GM19324 (cell line): ENCODE measurements at regions not wholly inside any gene's neighbourhood (a gene's known extent, or its start where the extent isn't known, plus 50 kb on each side); places are given as distances from the start of the nearest gene placed in this dataset.
"Not testable (repeated sequence)": the region's sequence is repeated elsewhere in the genome, so short reads cannot be mapped to it uniquely, and the experiment has no call there.

Source experiments
- ATAC-seq: cut with Tn5 transposase; IDR thresholded peaks from one replicate; pipeline ENCODE4 v1.9.1; 2021; ENCODE audit warnings: mild to moderate bottlenecking, moderate library complexity; ENCODE audit not compliant: unreplicated experiment, low FRiP score

DNA sequence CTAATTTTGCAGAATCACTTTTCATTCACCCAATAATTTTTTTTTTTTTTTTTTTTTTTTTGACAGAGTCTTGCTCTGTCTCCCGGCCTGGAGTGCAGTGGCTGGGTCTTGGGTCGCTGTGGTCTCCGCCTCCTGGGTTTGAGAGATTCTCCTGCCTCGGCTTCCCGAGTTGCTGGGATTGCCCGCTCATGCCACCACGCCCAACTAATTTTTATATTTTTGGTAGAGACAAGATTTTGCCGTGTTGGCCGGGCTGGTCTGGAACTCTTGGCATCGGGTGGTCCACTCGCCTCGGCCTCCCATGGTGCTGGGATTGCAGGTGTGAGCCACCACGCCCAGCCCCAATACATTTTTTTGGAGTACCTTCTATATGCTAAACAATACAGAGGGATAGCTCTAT, 1120.0 kb upstream of the ATXN8OS start:
- ATAC-seq = no peak

GRCh38 chr13:68984688-68985319, 1122.8 kb upstream of the ATXN8OS start:
- ATAC-seq = no peak

- ATAC-seq = no peak
These were observed 1124.5 kb upstream of the ATXN8OS start for GRCh38 chr13:68982961-68983619.

GRCh38 chr13:68976287-68976686, 1131.3 kb upstream of the ATXN8OS start:
- no peak for ATAC-seq

DNA sequence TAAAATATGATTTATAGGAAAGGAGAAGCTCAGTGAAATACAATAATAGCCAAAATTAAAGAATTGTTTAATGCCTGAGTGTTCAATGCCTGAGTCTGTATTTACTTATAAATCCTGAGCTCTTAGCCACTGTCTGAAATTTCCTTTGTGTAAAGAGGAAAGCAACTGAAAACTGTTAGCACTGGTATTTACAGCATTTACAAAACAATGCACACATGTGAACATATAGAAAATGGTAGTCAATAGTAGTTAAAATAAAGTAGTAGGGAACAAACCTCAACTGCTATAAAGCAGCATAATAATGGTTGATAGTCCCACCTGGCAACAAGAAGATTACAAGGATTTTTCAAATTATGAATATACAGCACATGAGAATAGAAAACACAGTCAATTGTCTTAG, 1137.1 kb upstream of the ATXN8OS start:
- no peak for ATAC-seq

DNA sequence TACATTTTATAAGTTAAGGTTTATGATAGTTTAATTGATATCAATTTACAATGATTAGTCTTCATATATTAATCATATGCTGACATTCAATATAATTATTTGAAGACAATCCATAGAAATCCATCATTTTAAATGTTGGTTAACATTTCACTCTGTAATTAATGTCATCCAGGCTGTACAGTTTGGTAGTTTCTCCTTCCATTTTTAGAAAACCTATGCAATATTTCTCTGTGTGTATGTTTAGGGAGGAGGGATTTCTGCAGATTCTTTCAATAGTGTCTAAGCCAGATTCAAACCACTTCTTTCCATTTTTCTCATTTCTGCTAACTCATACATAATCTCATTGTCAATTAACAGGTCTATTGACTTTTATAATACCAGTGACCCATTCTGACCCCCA, 1159.0 kb upstream of the ATXN8OS start:
- no peak for ATAC-seq

GRCh38 chr13:68944272-68944671, 1163.4 kb upstream of the ATXN8OS start:
- ATAC-seq = no peak

DNA sequence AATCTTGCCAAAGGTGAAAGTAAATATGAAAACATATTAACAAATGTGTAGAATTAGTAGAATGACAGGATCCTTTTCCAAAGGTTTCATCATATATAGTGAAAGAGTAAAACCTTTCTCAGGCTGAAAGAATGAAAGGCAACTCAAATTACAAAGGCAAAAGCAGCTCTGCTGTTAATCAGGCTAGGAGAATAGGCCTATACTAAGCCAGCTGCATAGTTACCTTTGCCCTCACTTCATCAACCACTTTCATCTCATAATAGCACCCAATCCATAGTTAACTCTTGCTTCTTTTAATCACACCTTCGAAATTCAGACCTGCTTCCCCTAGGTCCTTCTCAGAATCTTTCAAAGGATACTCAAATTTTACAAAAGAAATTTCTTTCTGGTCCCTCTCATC, 1167.6 kb upstream of the ATXN8OS start:
- no peak for ATAC-seq

DNA sequence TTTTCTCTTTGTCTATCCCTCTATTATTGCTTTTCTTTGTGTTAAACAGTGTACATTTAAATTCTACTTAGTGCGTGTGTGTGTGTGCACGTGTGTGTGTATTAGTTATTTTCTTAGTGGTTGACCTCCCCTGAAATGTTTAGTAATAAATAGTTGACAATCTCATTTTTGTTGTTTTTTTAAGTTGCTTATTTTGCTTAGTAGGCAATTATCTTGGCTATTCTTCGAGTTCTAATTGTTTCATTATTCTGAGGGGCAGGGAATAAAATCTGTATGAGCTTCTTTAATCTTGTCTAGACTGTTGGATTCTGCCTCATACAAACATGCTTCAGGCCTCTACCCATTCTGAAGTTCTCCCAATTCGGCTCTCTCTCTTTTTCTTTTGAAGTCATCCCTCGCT, 1169.0 kb upstream of the ATXN8OS start:
- no peak for ATAC-seq

DNA sequence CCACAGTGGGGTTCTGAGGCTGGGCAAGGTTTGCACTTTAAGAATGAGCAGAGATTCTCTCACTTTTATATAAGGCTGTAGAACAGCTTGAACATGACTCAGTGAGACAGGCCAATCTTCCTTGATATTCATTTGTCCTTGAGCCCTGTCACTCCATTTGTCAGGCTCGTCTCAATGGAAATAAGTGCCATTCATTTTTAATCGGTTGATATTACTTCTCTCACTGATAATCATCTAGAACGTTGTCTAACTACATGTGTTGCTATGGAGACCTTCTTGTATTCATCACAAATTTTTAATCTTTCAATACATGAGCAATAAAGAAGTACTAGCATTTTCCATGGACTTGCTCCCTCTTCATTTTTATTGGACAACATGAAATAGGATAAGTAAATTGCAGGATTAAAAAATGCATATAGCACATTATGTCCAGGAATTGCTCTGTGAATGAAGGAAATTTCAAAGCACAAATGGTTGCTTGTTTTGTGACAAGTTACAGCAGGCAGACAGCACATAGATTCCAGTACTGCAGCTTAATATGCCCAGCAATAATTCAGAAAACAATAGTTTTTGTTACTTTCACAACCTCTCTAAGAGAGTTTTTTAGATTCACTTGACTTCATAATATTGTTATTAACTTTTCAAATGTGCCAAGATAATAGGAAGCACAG, 1178.4 kb upstream of the ATXN8OS start:
- ATAC-seq = no peak

- no peak for ATAC-seq
These were observed 1180.1 kb upstream of the ATXN8OS start for GRCh38 chr13:68927387-68928026.

- no peak for ATAC-seq
These were observed 1183.6 kb upstream of the ATXN8OS start for GRCh38 chr13:68923995-68924394.

DNA sequence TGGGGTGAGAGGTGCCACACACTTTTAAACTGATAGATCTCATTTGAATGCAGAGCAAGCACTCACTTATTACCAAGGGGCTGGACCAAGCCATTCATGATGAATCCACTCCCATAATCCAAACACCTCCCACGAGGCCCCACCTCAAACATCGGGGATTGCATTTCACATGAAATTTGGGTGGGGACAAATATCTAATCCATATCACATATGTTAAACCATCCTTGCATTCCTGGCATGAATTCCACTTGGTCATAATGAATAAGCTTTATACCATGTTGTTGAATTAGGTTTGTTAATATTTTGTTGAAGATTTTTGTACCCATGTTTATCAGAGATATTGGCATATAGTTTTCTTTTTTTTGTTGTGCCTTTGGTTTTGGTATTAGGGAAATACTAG, 1198.7 kb upstream of the ATXN8OS start:
- ATAC-seq = no peak

DNA sequence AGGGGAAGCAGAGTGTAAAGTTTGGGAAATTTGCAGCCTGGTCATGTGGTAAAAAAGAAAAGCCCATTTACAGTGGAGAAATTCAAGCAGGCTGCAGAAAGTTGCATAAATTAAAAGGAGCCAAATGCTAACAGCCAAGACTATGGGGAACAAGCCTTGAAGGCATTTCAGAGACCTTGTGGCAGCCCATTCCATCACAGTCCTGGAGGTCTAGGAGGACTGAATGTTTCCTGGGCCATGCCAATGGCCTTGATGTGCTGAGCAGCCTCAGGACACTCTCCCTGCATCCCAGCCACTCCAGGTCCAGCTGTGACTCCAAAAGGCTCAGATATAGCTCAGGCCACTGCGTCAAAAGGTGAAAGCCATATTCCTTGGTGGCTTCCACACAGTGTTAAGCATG, 1202.4 kb upstream of the ATXN8OS start:
- ATAC-seq = no peak

GRCh38 chr13:68897331-68897928, 1210.2 kb upstream of the ATXN8OS start:
- no peak for ATAC-seq

GRCh38 chr13:68895696-68896095, 1211.9 kb upstream of the ATXN8OS start:
- ATAC-seq = no peak

DNA sequence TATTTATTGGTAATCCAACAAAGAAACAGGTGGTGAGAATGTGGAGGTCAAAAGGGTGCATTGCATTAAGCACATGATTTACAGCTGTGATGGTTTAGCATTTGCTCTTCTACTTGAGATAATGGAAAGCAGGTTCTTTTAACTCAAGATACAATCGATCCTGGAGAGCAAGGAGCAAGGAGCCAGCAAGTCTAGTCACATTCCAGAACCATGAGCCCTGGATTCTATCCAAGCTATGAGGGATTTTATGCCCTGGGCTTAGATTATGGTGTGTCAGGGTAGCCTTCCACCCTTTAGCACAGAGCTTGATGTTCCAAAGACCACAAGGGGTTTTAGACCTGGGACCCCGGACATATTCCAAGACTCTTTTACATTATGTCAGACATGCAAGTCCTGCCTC, 1213.9 kb upstream of the ATXN8OS start:
- ATAC-seq = not testable (repeated sequence)

DNA sequence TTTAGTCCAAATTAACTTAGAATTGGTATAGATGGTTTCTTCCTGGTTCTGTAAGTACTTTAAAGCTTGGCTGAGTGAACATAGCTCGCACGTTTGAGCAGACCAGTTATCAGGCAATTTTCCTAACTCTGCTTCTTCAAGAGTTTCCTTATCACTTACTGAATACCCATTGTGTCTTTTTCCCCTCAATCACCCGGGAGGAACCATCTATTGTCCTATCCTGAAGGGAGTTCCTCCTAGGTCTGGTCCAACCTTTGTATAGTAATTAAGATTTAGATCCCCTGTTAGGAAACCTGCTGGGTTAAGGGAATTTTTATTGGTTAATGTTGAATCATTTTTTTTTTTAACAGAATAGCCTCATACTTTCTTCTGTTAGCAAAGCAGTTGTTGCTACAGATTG, 1215.0 kb upstream of the ATXN8OS start:
- ATAC-seq = not testable (repeated sequence)

- ATAC-seq = not testable (repeated sequence)
These were observed 1217.5 kb upstream of the ATXN8OS start for GRCh38 chr13:68890101-68890500.

DNA sequence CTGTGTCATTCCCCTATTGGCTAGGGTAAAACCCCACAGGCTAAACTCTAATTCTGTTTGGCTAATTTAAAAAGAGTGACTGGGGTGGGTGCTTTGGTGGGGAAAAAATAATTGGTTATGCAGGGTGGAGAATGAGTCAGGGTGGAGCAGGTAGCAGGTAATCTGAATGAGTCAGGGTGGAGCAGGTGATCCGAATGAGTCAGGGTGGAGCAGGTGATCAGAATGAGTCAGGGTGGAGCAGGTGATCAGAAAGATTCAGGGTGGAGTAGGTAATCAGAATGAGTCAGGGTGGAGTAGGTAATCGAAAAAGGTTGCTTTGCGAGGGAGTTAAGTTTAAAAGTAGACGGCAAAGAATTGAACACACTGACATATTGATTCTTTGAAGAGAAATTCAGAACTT, 1218.8 kb upstream of the ATXN8OS start:
- no peak for ATAC-seq

DNA sequence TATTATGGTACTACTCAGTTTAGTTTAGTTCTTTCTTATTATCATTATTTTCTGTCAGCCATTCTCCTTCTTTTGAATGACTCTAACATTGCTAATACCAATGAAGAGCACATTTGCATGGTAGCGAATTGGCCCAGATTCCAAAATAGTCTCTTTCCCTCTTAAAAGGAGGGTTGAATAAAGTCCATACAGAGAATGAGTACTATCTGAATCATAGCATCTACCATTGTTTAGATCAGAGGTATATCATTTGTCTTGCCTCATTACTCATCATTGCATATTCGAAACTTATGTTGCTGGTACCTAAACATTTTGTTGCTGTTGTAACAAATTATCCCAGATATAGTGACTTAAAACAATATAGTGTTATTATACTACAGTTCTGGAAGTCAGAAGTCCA, 1235.3 kb upstream of the ATXN8OS start:
- ATAC-seq = no peak
